Retina (tissue), 1 donor: ENCODE measurements at regions not wholly inside any gene's neighbourhood (a gene's known extent, or its start where the extent isn't known, plus 50 kb on each side); places are given as distances from the start of the nearest gene placed in this dataset.
"Not testable (repeated sequence)": the region's sequence is repeated elsewhere in the genome, so short reads cannot be mapped to it uniquely, and the experiment has no call there.

Experiments used
- DNase-seq: peaks from one replicate; pipeline ENCODE4 v3.0.0-alpha.2; 2016

- DNase-seq: no peak
Measured at GRCh38 chr1:185463011-185463410, 146.0 kb upstream of the IVNS1ABP start.

- not testable (repeated sequence) for DNase-seq
Measured at GRCh38 chr1:185460723-185461122, 143.7 kb upstream of the IVNS1ABP start.

- DNase-seq: no peak
Measured at GRCh38 chr1:185459141-185459540, 142.1 kb upstream of the IVNS1ABP start.

- DNase-seq: no peak
Measured at GRCh38 chr1:185458670-185459069, 141.6 kb upstream of the IVNS1ABP start.

- no peak for DNase-seq
Measured at GRCh38 chr1:185453496-185454192, 136.6 kb upstream of the IVNS1ABP start.

GRCh38 chr1:185450917-185451316 lies 133.9 kb upstream of the IVNS1ABP start:
- DNase-seq: no peak

GRCh38 chr1:185450060-185450788 lies 133.2 kb upstream of the IVNS1ABP start:
- DNase-seq: no peak

GRCh38 chr1:185449378-185450059 lies 132.5 kb upstream of the IVNS1ABP start:
- no peak for DNase-seq

GRCh38 chr1:185448591-185449186 lies 131.6 kb upstream of the IVNS1ABP start:
- DNase-seq: no peak

GRCh38 chr1:185446131-185446530 lies 129.1 kb upstream of the IVNS1ABP start:
- DNase-seq: no peak

GRCh38 chr1:185445594-185445993 lies 128.6 kb upstream of the IVNS1ABP start:
- no peak for DNase-seq

- DNase-seq: peak; percentile 42
Measured at GRCh38 chr1:185444676-185445075, 127.6 kb upstream of the IVNS1ABP start.

- DNase-seq: no peak
Measured at GRCh38 chr1:185442050-185442449, 125.0 kb upstream of the IVNS1ABP start.

- no peak for DNase-seq
Measured at GRCh38 chr1:185441605-185442004, 124.6 kb upstream of the IVNS1ABP start.

- no peak for DNase-seq
Measured at GRCh38 chr1:185440877-185441276, 123.8 kb upstream of the IVNS1ABP start.

GRCh38 chr1:185439727-185440415 lies 122.8 kb upstream of the IVNS1ABP start:
- DNase-seq: no peak

GRCh38 chr1:185438936-185439335 lies 121.9 kb upstream of the IVNS1ABP start:
- DNase-seq: no peak

- DNase-seq: no peak
Measured at GRCh38 chr1:185435696-185436379, 118.8 kb upstream of the IVNS1ABP start.

GRCh38 chr1:185434721-185435120 lies 117.7 kb upstream of the IVNS1ABP start:
- DNase-seq: no peak

GRCh38 chr1:185433667-185434066 lies 116.6 kb upstream of the IVNS1ABP start:
- no peak for DNase-seq

- DNase-seq: no peak
Measured at GRCh38 chr1:185432948-185433347, 115.9 kb upstream of the IVNS1ABP start.

GRCh38 chr1:185431612-185432011 lies 114.6 kb upstream of the IVNS1ABP start:
- DNase-seq: no peak
